ENCODE measurements at regions not wholly inside any gene's neighbourhood (a gene's known extent, or its start where the extent isn't known, plus 50 kb on each side); places are given as distances from the start of the nearest gene placed in this dataset.
"Not testable (repeated sequence)": the region's sequence is repeated elsewhere in the genome, so short reads cannot be mapped to it uniquely, and the experiment has no call there.

DNA sequence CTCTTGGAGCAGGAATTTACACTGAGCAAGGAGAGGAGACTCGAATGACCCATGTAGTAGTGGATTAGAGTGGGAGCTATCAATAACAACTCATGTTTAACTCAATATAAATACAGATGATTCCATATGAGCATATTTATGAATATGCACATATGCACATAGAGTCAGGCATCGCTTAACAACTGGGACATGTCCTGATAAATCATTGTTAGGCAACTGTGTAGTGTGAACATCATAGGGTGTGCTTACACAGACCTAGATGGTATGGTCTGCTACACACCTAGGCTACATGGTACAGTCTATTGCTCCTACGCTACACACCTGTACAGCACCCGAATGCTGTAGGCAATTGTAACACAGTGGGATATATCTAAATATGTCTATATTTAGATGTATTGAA is 75.9 kb upstream of the RALGAPA2 start:
- H3K27ac Mint-ChIP-seq, result no peak overlapping the region
- no peaks in the 10 kb centered on the region for H3K4me1 Mint-ChIP-seq (ENCODE audit: unreplicated experiment)
- TF ChIP-seq, protein P1, sequence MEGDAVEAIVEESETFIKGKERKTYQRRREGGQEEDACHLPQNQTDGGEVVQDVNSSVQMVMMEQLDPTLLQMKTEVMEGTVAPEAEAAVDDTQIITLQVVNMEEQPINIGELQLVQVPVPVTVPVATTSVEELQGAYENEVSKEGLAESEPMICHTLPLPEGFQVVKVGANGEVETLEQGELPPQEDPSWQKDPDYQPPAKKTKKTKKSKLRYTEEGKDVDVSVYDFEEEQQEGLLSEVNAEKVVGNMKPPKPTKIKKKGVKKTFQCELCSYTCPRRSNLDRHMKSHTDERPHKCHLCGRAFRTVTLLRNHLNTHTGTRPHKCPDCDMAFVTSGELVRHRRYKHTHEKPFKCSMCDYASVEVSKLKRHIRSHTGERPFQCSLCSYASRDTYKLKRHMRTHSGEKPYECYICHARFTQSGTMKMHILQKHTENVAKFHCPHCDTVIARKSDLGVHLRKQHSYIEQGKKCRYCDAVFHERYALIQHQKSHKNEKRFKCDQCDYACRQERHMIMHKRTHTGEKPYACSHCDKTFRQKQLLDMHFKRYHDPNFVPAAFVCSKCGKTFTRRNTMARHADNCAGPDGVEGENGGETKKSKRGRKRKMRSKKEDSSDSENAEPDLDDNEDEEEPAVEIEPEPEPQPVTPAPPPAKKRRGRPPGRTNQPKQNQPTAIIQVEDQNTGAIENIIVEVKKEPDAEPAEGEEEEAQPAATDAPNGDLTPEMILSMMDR (conservative IDR thresholded peaks at IDR 0.05), result no peak
- H3K9me3 Mint-ChIP-seq, result no peaks in the 10 kb centered on the region
- H3K36me3 Mint-ChIP-seq, result no peaks in the 10 kb centered on the region
- DNase-seq (ENCODE audit: extremely low spot score, unreplicated experiment), result no peak
- H3K4me3 Mint-ChIP-seq, result no peak overlapping the region
- peaks cover 4% of the 10 kb centered on the region for H3K27me3 Mint-ChIP-seq

DNA sequence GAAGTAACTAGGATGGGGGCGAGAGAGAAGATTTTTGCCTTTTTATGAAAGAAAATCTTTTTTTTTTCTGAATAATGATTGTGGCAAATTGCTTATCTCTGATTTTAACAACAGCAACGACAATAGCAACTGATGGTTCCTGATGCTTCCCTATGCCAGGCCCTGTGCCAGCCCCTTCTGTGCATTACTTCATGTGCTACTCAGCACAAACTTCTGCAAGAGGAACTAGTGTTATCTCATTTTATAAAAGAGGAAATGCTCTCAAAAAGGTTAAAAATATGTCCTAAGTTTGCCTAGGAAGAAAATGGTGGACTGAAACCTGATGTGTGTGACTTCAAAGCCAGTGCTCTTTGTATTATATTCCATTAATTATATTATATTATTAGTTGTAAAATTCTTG is 74.0 kb upstream of the RALGAPA2 start:
- peaks cover 3% of the 10 kb centered on the region for H3K27me3 Mint-ChIP-seq
- H3K4me1 Mint-ChIP-seq (ENCODE audit: unreplicated experiment), result no peaks in the 10 kb centered on the region
- TF ChIP-seq, protein P1 (conservative IDR thresholded peaks at IDR 0.05), result no peak
- H3K36me3 Mint-ChIP-seq, result no peaks in the 10 kb centered on the region
- no peaks in the 10 kb centered on the region for H3K9me3 Mint-ChIP-seq
- H3K27ac Mint-ChIP-seq, result no peak overlapping the region
- no peak for DNase-seq (ENCODE audit: extremely low spot score, unreplicated experiment)
- no peak overlapping the region for H3K4me3 Mint-ChIP-seq

DNA sequence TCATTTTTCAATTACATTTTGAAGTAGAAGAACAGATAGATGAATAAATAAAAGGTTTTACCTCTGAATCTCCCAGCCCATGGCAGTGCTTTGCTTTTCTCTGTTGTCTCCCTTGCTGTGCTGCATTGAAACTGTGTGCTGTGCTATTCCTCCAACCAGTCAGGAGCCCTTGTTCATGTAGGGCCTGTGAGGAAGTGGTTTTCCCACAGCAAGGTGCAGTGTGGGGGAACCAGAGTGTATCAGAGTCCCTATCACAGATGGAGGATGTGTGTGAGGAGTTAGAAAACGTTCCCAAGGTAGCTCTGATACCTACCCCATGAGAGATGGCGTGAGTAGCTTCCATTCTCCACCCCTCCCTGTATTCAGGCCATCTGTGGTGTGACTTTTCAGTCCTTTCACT is 72.8 kb upstream of the RALGAPA2 start:
- TF ChIP-seq, protein P1 (conservative IDR thresholded peaks at IDR 0.05), result no peak
- Mint-ChIP-seq H3K4me3 (no peak overlapping the region), H3K36me3 (no peaks in the 10 kb centered on the region), H3K27ac (no peak overlapping the region), H3K4me1 (ENCODE audit: unreplicated experiment) (no peaks in the 10 kb centered on the region), H3K9me3 (no peaks in the 10 kb centered on the region), H3K27me3 (peaks cover 3% of the 10 kb centered on the region)
- no peak for DNase-seq (ENCODE audit: extremely low spot score, unreplicated experiment)

DNA sequence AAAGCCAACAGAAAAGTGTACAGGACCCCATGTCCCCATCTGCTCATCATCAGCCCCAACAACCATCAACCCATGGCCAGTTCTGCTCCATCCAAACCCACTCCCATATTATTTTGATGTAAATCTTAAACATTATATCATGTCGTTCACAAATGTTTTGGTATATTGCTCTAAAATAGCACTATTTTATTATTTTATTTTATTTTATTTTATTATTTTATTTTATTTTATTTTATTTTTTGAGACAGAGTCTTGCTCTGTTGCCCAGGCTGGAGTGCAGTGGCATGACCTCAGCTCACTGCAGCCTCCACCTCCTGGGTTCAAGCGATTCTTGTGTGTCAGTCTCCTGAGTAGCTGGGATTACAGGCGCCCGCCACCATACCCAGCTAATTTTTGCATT is 72.0 kb upstream of the RALGAPA2 start:
- not testable (repeated sequence) for H3K4me1 Mint-ChIP-seq (ENCODE audit: unreplicated experiment); DNase-seq (ENCODE audit: extremely low spot score, unreplicated experiment); H3K27ac Mint-ChIP-seq; H3K36me3 Mint-ChIP-seq; H3K9me3 Mint-ChIP-seq; H3K27me3 Mint-ChIP-seq; H3K4me3 Mint-ChIP-seq

DNA sequence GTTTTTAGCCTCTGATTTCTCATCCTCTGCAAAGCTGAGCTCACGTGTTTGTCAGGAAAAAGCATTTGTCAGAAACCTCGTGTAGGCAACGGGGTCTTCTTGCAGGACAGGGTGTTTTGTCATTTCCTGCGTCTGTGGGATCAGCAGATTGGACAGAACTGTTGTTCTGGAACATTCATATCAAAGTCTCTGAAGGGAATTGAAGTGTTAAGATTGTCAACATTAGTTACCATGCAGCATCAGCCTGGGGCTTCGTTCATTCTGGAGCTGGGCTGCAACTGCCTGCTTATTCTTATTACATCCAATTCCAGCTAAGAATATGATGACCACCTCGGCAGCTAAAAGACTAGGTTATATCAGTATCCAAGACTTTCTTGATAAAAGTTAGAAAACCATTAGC is 71.0 kb upstream of the RALGAPA2 start:
- Mint-ChIP-seq H3K36me3 (no peaks in the 10 kb centered on the region), H3K4me1 (ENCODE audit: unreplicated experiment) (no peaks in the 10 kb centered on the region), H3K27ac (no peak overlapping the region), H3K4me3 (no peak overlapping the region), H3K9me3 (no peaks in the 10 kb centered on the region), H3K27me3 (peaks cover 3% of the 10 kb centered on the region)
- DNase-seq (ENCODE audit: extremely low spot score, unreplicated experiment), result no peak
- TF ChIP-seq, protein P1 (conservative IDR thresholded peaks at IDR 0.05), result no peak

- Mint-ChIP-seq H3K4me3 (no peak overlapping the region), H3K27me3 (peaks cover 3% of the 10 kb centered on the region)
- TF ChIP-seq, protein P1 (conservative IDR thresholded peaks at IDR 0.05), result no peak
These were observed 70.3 kb upstream of the RALGAPA2 start for GRCh38 chr20:20782755-20783154.

More at GRCh38 chr20:20782755-20783154, 70.3 kb upstream of the RALGAPA2 start:
- no peak overlapping the region for H3K27ac Mint-ChIP-seq
- no peak for DNase-seq (ENCODE audit: extremely low spot score, unreplicated experiment)
- no peaks in the 10 kb centered on the region for H3K36me3 Mint-ChIP-seq
- H3K4me1 Mint-ChIP-seq (ENCODE audit: unreplicated experiment), result no peaks in the 10 kb centered on the region
- H3K9me3 Mint-ChIP-seq, result no peaks in the 10 kb centered on the region
